HG02642 (cell line): ENCODE measurements at regions not wholly inside any gene's neighbourhood (a gene's known extent, or its start where the extent isn't known, plus 50 kb on each side); places are given as distances from the start of the nearest gene placed in this dataset.

ENCODE experiments used
- ATAC-seq: cut with Tn5 transposase; IDR thresholded peaks from one replicate; pipeline ENCODE4 v1.9.1; 2021; ENCODE audit warnings: mild to moderate bottlenecking; ENCODE audit not compliant: unreplicated experiment, poor library complexity

DNA sequence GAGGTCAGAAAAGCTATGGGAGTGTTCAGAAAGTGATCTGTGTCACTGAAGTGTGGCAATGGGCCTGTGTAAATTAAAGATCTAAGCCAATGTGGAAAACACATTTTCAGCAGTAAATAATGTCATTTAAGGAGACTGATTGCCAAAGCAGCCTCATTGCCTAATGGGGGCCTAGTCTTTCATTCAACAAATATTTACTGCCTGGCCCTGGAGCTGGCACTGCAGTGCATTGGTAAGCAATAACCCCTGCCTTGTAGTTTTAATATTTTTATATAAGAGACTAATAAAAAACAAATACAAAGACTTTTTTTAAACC lies 326.6 kb downstream of the BTG1 start:
- ATAC-seq: no peak

DNA sequence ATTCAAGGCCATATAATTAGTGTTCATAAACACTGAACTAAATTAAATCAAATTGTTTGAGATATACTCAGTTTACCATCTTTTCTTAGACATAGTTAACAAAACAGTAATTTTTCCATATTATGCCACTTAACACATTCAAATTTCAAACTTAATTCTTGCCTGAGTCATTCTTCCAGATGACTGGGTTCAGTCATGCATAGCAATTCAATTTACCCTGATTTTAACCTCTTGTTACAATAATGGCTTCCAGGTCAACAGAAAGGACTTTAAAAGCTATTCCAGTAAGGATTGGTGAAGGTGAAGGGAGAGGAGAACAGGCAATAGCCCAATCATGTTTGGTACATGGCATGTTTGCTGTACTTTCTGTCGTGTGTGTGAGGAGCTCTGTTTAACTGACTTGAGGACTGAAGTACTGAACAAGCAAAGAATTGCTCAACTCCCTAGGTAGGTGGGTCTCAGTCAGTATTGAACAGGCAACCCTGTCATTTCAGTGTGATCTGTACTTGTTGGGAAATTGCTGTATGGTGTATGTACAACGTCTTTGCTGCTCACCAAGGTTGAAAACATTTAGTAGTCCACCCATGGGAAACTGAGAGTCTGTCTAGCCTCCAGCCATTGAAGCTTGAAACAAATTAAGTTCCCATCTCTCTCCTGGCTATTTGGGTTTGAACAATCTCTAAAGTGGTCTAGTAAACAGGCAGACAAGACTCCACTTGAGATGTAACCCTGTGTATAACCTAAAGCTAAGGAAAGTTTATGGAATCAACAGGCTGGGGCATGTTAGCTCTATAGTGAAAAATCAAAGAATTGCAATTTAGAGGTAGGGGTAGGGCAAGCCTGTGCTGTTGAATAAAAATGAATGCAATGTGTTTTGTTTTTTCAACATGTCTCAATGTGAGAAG lies 327.2 kb downstream of the BTG1 start:
- no peak for ATAC-seq

DNA sequence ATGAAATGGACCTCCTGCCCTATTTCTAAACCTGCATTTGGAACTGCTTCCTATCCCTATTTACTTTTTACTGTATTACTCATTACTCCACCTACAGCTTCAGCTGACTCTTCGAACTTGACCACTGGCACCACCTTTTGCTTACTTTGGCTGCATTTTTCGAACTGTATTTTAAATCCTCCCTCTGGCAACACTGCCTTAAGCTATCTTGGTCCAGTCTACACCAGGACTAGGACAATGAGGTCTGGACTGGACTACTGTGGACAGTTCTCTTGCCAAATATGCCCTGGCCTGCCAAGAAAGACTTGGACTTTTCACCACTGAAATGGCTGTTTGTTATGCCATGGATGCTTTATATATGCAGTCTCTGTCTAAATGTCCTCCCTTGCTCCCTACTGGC lies 328.1 kb downstream of the BTG1 start:
- ATAC-seq: no peak

DNA sequence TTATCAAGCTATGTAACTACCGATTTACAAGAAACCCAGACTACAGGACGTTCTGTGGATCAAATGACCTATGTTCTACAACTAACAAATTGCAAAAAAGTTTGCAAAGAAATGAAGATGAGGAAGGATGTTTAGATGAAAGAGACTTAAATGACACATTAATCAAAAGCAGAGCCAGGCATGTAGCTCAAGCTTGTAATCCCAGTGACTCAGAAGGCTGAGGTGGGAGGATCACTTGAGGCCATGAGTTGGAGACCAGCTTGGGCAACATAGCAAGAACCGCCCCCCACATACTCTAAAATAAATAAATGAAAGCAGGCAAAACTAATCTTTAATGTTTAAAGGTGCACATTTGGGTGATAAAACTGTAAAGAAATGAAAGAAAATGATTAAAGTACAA lies 331.9 kb downstream of the BTG1 start:
- ATAC-seq: no peak

DNA sequence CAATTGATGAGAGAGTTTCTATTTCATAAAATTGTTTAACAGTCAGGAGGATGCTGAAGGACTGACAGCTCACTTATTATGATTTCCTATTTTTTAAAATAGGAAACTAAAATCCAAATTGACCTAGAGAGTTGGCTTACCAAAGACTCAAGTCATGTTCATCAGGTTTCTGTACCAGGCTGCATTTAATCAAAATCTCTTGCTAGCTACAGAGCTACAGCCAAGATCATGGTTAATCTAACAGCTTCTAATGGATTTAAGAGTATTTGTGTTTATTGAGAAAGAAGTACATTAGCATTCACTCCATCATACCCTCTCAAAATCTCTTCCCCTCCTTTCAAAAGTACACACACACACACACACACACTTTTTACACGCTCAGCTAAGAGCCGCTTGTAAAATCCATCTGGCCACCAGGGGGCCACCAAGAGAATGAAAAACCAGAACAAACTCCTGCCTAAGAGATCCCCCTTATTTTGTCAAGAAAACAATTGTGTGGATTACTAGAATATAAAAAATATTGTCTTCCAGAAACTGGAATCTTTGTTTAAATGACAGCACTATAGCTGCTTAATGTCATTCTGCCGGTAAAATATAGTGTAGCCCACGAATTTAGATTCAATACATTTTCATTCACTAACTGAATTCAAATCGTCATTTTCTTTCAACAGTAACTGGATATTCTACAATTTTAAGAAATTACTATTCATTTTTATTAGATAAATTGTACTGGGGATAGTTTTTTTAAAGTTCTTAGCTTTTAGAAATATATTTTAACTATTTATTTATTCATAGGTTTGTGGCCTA lies 334.0 kb downstream of the BTG1 start:
- ATAC-seq: peak; percentile 72

DNA sequence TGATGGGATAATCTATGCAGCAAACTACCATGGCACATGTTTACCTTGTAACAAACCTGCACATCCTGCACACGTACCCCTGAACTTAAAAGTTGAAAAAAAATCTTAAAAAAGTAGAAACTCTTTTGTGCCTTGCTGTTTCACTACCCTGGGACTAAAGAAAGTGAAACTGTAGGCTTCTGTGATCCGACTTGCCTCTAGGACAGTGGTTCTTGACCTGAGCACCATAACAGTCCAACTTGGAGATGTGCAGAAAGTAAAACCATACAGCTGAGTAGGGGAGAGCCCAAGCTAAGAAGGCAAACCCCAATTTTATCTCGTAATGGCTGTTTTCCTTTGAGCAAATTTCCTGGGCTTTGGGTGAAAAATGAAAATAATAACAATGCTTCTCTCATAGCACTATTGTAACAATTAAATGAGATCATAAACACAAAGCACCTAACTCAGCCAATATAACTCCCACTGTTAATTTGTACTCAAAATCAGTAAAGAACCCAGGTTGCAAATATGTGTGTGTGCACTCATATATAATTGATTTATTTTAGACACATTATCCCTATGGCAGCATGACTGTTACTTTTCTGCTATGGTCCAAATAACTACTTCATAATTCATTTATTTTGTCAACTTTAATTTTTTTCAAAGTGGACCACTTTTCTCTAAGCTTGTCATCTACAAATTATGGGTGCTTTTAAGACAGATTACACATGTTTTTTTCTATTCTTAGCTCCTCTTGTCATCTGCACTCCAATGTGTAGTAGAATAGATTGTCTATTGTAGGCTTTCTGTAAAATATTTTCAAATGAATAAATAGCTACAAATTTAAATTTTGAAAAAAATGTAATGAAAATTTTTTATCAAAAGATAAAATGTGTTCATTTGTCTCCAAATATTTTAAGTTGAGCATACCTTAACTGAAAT lies 334.9 kb downstream of the BTG1 start:
- no peak for ATAC-seq

DNA sequence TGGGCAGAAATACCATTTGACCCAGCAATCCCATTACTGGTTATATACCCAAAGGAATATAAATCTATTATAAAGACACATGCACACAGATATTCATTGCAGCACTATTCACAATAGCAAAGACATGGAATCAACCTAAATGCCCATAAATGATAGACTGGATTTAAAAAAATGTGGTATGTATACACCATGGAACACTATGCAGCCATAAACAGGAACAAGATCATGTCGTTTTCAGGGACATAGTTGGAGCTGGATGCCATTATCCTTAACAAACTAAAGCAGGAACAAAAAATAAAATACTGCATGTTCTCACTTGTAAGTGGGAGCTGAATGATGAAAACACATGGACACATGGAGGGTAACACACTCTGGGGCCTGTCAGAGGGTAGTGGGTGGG lies 335.6 kb downstream of the BTG1 start:
- no peak for ATAC-seq

DNA sequence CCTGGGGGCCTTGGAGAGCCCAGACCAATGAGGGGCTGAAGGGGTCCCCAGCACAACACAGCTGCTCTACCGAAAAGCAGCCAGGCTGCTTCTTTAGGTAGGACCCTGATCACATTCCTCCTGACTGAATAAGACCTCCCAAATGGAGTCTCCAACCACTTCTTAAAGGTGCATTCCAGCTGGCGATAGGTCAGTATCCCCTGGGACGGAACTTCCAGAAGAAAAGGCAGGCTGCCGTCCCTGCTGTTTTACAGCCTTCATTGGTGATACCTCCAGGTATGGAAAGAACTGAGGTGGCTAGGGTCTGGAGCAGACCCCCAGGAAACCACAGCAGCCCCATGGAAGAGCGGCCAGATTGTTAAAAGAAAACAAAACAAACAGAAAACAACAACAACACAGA lies 340.6 kb downstream of the BTG1 start:
- ATAC-seq: no peak

DNA sequence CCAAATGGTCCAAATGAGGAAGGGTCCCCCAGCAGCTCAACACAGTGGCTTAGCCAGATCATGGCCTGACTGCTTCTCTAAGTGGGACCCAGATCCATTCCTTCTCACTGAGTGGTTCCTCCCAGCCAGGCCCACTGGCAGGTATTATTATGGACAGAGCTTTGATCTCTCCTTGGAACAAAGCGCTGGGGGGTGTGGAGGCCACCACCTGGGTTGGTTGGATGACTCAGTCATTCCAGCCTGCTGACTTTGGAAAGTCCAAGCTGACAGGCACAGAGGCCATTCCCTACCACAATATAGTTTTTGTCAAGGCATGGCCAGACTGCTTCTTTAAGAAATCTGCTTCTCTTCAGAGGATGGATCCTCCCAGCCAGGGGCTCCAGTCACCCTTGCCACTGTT lies 341.1 kb downstream of the BTG1 start:
- ATAC-seq: no peak

DNA sequence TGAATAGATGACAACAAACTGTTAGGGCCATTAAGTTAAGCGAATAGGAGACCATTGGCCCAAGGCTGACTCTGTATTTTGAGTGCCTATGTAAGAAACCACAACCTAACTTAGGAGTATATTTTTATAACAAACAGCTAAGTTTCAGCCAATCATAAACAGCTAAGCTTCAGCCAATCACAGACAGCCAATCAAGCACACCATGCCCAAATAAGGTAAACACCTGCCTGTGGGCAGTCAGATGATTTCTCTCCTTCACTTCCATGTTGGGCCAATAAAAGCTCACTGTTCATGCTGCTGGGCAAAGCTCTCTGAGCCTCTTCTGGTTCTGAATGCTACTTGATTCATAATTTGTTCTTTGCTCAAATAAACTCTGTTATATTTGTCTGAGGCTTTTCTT lies 344.6 kb downstream of the BTG1 start:
- ATAC-seq: no peak

DNA sequence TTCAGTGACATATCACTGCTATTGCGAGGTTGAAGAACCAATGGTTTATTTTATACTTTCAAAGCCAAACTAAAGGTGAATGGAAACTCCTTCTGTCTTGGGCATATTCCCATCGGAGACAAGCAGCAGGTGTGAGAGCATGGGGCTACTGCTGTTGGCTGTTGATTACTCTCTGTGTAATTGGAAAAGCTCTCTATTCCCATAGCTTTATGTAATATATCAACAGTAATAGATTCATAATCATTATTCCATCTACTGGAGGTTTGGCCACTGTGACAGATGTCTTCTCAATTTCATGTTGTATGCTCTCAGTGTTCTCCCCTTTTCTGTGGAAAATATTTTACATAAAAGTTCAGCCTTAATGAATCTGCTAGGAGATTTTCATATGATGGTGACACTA lies 352.0 kb downstream of the BTG1 start:
- ATAC-seq: no peak

DNA sequence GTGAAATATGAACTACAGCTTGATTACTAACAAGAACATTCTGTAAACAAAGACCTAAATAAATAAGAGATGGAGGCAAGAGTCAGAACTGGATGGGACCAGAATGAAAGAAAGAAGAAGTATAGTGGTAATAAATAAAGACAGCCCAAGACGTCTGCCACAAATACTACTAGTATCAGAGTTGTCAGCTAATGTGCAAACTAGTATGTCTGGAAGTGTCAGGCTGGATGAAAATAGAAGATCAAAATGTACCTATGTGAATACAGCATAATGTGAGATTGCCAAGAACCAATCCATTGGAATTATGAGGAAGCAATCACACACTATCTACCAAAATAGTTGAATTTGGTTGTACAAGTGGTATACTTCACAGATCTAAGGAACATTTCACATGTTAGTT lies 353.0 kb downstream of the BTG1 start:
- no peak for ATAC-seq

DNA sequence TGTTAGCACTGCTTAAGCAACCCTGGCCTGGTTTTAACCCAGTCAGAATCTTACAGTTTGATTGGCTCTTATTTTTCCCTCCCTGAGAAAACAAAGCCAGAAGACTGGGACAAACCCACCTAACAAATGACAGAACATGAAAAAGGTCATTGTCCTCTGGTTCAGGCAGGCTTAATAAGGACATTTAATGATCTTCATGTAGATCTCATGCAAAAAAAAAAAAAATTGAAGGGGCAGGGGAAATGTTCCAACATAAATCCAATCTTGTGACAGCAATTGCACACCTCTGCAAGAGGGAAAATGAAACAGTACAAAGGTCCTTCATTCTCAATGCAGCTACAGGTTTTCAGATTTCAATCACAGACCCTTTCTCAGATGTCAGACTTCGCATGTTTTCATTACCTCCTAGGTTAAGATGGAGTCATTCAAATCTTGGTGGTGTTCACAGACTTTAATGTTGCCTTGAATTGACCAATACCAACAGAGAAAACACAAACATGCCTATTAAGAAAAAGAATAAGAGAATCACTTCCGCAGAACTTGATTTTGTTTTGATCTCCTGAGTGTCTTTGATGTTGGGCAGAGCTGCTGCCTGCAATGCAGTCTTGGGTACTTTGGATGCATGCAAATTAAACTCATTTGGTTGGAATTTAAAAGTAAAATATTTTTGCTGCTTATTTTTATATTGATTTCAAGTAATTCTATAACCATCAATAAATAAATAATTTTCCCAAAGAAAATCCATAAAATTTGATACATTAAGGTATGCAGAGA lies 359.0 kb downstream of the BTG1 start:
- ATAC-seq: no peak

DNA sequence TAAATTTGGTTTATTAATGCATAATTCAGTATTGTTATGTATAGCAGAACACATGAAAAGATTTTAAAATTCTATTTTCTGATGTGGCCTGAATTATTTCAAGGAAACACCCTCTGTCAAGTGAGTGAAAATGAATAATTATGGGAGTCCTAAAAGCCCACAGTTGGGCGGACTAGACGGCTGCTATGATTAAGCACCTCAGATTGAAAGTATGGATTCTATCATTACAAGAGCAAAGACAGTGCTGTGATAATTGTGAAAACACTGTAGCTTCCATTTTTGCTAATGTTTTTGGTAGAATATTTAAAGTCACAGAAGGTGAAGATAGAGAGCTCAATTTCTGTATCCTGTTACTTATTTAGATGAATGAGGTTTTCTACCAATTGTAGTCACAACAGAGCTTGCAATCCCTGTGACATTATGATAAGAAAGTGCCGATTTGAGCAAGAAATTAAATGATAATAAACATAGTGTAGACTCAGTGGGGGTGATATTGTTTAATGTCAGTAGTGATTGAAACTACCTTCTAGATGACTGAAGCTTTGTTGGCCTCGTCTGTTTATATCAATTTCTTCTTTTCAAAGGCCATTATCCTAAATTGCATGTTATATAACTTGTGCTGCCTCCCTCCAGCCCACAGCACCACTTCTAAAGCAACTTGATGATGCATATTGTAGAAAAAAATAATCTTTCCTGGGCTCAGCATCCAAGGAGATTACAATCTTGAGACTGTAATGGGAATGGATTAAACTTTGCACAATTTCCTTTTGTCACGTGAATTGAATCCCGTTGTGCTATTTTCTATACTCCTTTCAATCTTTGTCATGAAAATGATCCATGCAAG lies 359.8 kb downstream of the BTG1 start:
- ATAC-seq: no peak

DNA sequence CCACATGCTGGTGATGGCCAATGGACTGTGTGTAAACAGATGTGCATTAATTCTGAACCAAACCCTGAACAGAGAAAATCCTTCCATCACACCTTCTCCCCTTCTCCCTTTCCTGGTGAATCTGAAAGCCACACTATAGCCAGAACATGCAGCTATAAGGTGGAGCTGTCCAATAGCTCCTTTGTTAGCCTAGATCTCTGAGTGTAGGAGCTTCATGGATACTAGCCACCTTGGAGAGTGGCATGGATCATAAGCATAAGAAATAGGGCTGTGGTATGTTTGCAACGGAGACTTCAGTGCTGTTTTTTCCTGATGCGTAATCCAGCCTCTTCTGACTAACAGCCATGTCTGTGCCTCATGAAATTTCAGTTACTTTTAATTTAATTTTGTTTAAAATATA lies 364.5 kb downstream of the BTG1 start:
- no peak for ATAC-seq

DNA sequence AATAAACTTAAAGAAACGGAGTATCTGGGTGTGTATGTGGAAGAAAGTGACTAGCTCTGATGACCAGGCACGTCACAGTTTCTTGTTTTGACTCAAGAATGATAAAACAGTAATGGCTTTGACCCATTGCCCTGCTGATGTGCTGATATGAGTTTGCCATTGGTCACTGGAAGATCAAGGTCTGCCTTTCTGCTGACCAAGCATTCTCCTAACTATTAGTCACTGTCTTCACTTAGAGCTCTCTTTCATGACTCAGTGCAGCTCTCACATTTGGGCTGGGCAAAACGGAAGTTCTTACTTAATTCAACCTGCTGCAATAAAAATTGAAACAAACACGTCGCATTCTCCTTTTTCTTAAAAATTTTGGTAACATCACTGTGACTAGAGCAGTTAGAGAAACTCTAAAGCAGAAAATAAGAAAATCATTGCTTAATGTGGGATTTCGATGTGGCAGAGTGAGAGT lies 366.7 kb downstream of the BTG1 start:
- ATAC-seq: peak; percentile 93

DNA sequence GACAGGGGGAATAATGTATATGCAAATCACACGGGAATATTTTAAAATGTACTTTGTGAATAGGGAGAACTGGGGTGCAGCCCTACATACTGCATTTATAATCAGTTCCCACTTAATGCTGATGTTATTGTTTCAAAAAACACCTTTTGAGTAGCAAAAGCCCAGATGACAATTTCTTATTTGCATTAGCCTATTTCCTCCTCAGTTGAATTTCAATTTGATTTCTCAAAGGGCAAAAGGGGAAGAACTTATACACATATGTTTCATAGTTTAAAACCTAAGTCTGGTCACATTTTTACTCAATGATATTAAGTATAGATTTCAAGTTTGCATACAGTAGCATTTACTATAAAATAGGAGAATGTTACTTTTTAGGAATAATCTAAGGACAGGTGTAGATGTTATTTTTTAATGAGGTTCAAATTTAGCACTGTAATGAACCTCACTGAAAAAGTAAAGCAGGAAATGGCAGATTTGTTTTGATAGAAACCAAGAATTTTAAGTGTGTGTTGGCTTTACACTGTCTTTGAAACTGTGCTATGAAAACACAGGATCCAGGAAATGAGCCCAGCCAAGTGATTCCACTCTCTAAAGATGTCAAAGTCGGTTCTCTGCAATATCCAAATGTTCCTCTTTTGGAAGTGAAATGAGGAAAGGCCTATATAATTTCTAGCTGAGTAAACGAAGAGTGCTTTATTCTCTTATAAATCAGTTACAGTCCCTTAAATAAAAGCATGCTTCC lies 367.4 kb downstream of the BTG1 start:
- ATAC-seq: peak; percentile 51

DNA sequence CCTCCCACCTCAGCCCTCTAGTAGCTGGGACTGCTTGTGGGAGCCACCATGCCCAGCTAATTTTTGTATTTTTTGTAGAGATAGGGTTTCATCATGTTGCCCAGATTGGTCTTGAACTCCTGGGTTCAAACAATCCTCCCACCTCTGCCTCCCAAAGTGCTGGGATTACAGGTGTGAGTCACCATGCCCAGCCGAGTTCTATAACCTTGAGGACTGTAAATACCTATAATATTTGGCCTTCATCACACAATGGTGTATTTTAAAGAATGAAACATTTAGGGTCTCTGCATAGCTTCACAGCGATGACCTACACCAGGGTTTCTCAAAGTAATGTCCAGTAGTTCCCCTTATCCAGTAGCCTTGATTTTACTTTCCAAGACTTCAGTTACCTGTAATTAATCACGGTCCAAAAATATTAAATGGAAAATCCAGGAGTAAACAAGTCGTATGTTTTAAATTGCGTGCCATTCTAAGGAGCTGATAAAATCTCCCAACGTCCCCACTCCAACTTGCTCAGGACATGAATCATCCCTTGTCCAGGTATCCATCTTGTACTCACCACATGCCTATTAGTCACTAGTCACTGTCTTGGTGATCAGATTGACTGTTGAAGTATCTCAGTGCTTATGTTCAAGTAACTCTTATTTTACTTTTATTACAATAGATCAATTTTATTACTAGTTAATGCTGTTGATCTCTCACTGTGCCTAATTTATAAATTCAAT lies 368.2 kb downstream of the BTG1 start:
- no peak for ATAC-seq
